ENCODE measurements at regions not wholly inside any gene's neighbourhood (a gene's known extent, or its start where the extent isn't known, plus 50 kb on each side); places are given as distances from the start of the nearest gene placed in this dataset.

DNA sequence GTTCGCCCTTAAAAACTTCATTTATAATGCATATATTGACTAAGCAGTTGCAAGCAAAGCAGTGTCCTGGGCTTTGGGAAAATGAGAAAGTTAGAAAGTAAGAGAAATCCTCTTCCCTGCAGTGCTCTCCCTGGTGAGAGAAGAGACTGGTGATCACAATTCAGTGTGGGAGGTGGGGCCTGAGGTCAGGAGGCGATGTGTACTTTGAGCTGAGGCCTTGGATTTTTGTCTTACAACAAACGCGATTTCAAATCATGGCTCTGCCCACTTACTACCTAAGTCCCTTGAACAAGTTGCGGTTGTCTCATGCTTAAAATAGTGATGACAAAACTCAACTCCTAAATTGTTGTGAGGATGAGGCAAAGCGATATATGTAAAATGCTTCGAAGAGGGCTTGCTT is 316.3 kb upstream of the NECTIN3 start:
- no peak overlapping the region for H3K4me3 ChIP-seq (ENCODE audit: low read depth, low read length)
- TF ChIP-seq, protein P1, sequence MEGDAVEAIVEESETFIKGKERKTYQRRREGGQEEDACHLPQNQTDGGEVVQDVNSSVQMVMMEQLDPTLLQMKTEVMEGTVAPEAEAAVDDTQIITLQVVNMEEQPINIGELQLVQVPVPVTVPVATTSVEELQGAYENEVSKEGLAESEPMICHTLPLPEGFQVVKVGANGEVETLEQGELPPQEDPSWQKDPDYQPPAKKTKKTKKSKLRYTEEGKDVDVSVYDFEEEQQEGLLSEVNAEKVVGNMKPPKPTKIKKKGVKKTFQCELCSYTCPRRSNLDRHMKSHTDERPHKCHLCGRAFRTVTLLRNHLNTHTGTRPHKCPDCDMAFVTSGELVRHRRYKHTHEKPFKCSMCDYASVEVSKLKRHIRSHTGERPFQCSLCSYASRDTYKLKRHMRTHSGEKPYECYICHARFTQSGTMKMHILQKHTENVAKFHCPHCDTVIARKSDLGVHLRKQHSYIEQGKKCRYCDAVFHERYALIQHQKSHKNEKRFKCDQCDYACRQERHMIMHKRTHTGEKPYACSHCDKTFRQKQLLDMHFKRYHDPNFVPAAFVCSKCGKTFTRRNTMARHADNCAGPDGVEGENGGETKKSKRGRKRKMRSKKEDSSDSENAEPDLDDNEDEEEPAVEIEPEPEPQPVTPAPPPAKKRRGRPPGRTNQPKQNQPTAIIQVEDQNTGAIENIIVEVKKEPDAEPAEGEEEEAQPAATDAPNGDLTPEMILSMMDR (IDR thresholded peaks at IDR 0.05; ENCODE audit: low read depth, low read length, missing control alignments), result no peak
- no peak for DNase-seq (ENCODE audit: low read depth)

DNA sequence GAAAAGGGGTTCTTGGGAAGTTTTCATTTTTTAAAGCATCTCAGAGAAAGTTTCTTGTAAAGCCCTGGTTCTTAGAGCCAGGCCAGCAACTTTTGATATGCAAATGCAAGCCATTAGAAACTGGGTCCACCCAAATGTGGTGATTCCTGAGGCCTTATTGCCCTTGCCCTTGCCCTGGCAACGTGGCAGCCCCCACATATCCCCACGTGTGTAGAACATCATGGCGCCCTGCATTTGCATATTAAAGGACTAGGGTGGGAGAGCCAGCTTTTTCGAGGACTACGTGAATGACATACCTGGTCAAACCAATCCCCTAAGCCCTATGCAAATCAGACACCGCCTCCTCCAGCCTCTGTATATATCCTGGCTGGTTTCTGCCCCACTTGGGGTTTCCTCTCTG is 314.9 kb upstream of the NECTIN3 start:
- DNase-seq (ENCODE audit: low read depth), result no peak
- TF ChIP-seq, protein P1 (IDR thresholded peaks at IDR 0.05; ENCODE audit: low read depth, low read length, missing control alignments), result no peak
- no peak overlapping the region for H3K4me3 ChIP-seq (ENCODE audit: low read depth, low read length)

DNA sequence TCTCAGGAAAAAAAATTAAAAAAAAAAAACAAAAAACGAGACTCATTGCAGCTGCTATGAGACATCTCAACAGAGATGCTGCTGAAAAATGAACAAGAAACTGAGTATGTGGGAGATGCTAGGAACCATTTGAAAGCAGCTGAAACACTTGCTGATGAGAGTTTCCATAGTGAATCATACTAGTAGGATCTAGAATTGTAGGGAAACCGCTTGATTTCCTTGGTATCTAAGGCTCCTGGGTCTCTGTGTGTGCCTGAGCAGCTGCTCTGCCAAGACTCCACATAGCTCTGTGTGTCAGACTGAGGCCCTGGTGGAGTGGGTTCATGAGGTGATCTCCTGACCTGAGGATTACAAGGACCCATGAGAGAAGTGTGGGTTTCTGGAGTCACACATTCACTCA is 313.4 kb upstream of the NECTIN3 start:
- DNase-seq (ENCODE audit: low read depth), result no peak
- TF ChIP-seq, protein P1 (IDR thresholded peaks at IDR 0.05; ENCODE audit: low read depth, low read length, missing control alignments), result no peak
- H3K4me3 ChIP-seq (ENCODE audit: low read depth, low read length), result no peak overlapping the region

DNA sequence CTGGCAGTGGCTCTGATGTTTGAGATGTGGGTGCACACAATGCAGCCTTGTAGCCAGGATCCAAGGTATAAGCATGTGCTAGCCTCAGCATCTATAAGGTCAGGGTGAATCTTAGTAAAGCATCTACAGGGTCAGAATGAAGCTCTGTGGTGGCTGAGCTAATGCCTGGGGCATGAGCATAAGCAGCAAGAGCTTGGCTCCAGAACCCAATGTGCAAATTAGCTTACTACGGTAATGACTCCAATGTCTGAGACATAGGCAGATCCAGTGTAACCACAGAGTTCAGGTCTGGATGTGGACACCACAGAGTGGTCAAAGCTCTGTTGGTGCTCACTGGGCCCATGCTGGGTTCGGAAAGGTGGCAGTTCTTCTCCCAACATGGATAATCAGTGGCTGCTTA is 304.5 kb upstream of the NECTIN3 start:
- TF ChIP-seq, protein P1 (IDR thresholded peaks at IDR 0.05; ENCODE audit: low read depth, low read length, missing control alignments), result no peak
- no peak overlapping the region for H3K4me3 ChIP-seq (ENCODE audit: low read depth, low read length)
- DNase-seq (ENCODE audit: low read depth), result no peak

DNA sequence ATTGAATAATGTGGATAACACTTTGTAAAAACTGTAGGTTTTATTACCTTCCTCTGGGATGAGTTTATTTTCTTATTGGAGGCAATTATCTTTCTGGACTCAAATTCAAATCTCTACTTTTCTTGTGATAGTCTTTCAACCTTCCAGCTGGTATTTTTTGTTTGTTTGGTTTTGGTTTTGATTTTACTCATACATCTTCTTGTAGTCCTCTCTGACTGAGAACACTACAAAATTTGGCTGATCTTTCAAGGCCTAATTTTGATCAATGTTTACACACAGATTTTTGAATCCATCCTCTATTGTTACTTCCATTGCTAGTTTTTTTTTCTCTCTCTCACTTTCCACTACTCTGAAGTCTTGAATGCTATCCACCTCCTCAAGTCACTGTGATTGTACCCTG is 303.8 kb upstream of the NECTIN3 start:
- DNase-seq (ENCODE audit: low read depth), result no peak
- TF ChIP-seq, protein P1 (IDR thresholded peaks at IDR 0.05; ENCODE audit: low read depth, low read length, missing control alignments), result no peak

DNA sequence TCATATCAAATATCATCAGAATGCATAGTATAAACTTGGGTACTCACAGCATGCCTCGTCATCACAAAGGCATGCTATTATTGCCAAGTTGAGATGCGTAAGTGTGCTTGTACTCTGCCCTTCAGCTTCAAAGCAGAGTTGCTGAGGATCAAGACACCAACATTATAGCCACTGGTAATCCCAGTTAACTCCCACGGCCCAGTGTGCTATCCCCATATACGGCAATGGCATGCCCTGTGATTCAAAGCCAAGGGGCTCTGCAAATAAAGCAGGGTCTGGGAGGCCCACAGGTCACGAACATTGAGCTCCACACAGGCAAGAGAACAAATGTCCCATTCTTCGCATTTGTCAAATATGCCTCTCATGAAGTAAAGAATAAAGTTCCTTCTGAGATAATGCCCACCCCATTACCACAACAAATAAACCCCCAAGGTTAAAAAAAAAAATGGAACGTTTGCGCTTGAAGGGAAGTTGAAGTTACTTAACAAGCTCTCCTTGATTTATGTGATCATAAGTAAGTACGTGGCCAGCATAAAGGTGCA is 298.1 kb upstream of the NECTIN3 start:
- TF ChIP-seq, protein P1 (IDR thresholded peaks at IDR 0.05; ENCODE audit: low read depth, low read length, missing control alignments), result no peak
- DNase-seq (ENCODE audit: low read depth), result no peak

More for the DNA sequence above, 303.8 kb upstream of the NECTIN3 start:
- H3K4me3 ChIP-seq (ENCODE audit: low read depth, low read length), result no peak overlapping the region

DNA sequence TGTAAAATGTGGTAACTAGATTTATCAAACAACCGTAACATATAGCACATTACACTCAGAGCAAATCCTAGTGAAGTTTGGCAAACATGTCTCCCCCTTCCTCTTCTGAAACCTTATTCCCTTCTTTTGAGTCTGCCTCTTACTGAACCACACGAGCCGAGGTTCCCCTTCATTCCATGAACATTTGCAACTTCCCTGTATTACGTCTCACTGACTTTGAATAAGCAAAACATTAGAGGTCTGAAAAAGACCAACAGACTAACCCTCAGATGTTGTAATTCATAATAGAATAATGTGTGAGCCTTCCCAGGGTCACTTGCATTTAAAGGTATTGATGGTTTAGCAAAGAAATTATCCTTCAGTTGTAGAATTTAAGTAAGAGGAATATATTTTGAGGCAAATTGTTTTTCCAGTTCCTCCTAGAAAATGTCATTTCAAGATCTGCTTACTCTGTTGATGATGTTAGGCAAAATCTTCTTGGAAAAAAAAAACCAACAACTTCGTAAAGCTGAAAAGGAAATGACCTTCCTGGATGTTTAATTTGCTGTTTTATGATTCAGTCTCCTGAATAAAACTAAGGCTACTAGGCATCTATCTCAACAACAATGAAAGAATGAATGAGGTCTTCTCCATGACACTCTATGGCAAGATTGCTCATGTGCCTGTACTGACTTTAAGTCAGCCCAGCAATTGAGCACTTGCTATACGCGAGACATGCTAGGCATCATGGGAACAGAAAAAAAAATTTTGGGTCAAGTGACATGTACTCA is 296.9 kb upstream of the NECTIN3 start:
- DNase-seq (ENCODE audit: low read depth), result no peak
- TF ChIP-seq, protein P1 (IDR thresholded peaks at IDR 0.05; ENCODE audit: low read depth, low read length, missing control alignments), result no peak
- no peak overlapping the region for H3K4me3 ChIP-seq (ENCODE audit: low read depth, low read length)

More for the DNA sequence above, 298.1 kb upstream of the NECTIN3 start:
- H3K4me3 ChIP-seq (ENCODE audit: low read depth, low read length), result no peak overlapping the region

Measured in GM12864 (cell line).